GM18511 (cell line): ENCODE measurements at regions not wholly inside any gene's neighbourhood (a gene's known extent, or its start where the extent isn't known, plus 50 kb on each side); places are given as distances from the start of the nearest gene placed in this dataset.

Experiments
- ATAC-seq: cut with Tn5 transposase; IDR thresholded peaks from one replicate; pipeline ENCODE4 v1.9.1; 2021; ENCODE audit warnings: mild to moderate bottlenecking, moderate library complexity; ENCODE audit not compliant: unreplicated experiment

- ATAC-seq, result no peak
These were observed 175.3 kb upstream of the BRINP1 start for GRCh38 chr9:119544492-119544891.

DNA sequence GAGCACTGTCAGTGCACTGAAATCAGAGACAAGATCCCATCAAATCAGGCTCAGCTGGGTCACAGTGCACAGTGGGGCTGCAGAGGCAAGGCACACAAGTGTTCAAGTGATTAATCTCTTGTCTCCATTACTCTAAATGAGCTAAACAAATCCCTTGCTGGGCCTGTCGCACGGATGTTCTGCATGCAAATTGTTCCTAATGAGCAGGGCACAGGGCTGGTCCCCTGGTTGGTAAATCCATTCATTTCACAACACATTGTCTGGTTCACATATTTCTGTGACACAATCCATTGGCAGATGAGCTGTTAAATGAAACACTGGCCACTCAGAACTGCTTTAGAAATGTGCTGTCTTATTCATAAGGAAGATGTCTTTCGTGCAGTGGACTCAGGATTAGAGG is 167.9 kb upstream of the BRINP1 start:
- no peak for ATAC-seq

- no peak for ATAC-seq
These were observed 164.3 kb upstream of the BRINP1 start for GRCh38 chr9:119533504-119533903.

DNA sequence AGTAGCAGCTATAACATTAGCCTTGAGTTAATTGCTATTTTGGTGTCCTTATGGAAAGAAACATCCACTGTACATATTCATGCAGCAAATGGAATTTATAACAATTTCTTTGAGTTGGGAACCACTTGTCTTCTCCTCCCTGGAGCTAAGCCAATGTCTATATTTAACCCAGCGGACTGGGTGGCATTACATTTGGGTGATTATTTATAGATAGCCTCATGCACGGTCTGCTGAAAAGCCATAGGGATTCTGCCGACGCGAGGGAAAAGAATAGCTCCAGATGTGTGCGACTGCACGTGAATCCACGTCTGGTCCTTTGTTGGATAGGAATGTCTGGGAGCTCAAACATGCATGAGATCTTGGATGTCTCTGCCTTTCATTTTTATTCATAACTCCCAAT is 157.5 kb upstream of the BRINP1 start:
- no peak for ATAC-seq

DNA sequence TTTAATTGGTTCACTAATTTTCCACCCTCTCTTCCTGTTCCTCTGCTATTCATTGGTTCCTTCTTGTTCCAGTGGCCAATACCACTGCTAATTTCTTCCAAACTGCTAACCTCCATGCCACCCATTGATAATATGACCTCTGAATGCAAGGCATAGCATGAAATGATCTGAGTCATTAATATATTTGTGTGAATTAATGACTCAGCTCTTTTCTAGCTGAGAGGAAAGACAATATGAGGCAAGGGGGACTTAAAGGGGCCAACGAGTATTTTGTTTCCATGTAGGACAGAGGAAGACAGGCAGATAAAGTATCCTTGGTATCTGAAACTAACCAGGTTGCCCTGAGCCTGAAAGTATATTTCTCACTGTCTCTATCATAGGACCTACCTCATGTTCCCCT is 154.3 kb upstream of the BRINP1 start:
- no peak for ATAC-seq

DNA sequence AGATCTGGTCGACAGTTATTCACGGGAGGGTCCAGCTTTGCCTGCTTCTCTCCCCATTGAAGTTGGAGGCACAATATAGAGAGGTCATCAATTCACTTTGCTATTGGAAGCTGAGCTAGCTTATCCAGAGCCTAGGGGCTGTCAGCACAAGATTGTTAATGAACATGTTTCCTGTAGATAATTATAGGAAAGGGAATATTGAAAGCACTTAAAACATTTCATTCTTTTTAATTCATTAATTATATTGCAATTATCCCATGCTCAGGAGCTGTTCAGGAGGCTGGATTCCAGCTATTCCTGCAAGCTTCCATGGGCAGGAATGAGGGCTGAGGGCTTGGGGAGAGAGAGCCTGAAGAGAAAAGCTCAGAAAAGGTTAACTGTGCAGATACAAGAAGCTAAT is 153.1 kb upstream of the BRINP1 start:
- no peak for ATAC-seq

GRCh38 chr9:119509291-119509905 is 140.2 kb upstream of the BRINP1 start:
- ATAC-seq, result no peak

DNA sequence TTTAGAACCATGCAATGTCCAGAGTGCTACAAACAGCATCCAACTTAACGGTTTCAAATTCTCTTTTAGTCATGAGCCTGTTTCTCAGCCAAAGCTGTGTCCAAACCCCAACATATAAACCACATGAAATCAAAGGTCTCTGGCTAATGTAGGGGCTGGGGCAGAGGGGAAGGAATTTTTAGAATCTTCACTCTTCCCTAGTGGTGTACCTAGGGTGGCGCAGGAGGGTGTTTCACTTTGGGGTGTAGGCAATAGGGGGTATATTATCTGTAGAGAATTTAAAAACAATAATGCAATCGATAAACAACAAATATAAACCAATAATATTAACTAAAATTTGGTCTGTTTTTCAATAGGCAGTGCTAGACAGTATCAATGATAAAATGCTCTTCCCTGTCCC is 132.1 kb upstream of the BRINP1 start:
- ATAC-seq, result no peak

- ATAC-seq, result no peak
These were observed 131.0 kb upstream of the BRINP1 start for GRCh38 chr9:119500072-119500771.

- no peak for ATAC-seq
These were observed 118.0 kb upstream of the BRINP1 start for GRCh38 chr9:119487118-119487827.

- ATAC-seq, result no peak
These were observed 113.9 kb upstream of the BRINP1 start for GRCh38 chr9:119483153-119483552.

DNA sequence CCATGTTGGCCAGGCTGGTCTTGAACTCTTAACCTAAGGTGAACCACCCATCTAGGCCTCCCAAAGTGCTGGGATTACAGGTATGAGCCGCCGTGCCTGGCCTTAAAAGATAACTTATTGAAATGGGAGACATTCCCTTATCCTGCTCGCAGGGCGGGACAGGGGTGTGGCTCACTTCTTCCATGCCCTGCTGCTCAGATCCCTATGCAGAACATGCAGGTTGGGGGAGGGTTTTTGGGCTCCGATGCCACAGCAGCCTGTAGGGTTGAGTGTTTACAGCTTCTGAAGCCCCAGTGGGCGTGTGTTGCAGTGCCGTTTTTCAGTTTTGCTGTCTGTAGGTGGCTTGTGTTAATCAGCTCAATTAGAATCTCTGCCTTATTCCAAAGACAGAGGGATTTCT is 108.0 kb upstream of the BRINP1 start:
- ATAC-seq, result no peak

GRCh38 chr9:119458068-119458467 is 88.8 kb upstream of the BRINP1 start:
- no peak for ATAC-seq

DNA sequence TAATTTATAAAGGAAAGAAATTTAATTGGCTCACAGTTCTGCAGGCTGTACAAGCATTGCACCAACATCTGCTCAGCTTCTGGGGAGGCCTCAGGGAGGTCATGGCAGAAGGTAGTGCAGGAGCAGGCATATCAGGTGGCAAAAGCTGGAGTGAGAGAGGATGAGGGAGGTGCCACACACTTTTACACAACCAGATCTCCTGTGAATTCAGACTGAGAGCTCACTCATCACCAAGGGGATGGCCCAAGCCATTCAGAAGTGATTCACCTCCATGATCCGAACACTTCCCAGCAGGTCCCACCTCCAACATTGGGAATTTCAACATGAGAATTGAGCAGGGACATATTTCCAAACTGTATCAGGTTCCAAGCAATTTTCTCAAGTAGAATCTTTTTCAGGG is 84.7 kb upstream of the BRINP1 start:
- no peak for ATAC-seq

DNA sequence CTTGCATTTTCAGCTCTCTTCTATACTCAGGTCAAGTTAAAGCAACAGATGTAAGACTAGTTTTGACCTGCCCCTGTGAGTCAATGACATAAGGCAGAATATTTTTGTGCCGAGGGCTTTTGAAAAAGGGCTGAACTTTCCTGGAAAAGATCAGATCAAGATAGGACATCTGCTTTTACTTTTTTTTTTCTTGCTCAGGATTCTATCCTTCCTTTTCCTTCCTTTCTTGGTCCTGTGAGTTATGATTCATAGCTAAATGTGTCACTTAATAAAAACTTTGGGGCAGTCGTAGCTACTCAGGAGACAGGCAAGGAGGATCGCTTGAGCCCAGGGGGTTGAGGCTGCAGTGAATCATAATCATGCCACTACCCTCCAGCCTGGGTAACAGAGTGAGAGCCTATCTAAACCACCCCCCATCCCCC is 84.3 kb upstream of the BRINP1 start:
- ATAC-seq, result no peak

DNA sequence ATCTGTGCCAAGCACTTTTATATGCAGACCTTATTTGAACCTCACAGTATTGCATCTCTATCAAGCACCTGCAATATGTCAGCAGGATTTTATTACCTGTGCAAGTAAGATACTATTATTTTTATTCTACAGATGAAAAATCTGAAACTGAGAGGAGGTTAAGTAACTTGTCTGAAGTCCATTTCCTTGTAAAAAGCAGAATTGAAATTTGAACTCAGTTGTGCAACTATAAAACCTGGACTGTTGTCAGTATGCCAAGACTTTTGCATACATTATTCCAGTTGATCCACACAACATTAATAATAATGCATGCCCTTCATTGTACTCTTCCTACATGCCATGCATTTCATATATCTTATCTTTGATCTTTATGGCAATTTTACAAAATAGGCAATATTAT is 82.2 kb upstream of the BRINP1 start:
- ATAC-seq, result no peak

DNA sequence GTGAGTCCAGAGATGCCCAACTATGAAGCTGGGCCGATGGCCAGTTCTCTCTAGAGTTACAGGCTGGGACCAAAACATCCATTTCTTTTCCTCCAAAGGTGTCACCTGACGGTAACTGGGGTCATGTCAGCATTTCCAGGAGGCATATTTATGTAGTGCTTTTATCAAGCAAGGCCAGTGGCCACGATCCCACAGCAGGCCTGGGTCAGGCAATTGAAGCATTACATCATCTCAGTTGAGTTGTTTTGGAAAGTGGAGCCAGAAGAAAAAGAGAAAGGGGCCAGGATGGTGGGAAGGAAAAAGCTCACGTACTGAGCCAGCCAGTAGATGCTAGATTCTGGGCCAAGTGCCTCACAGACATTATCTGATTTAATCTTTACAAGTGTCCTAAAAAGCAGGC is 73.9 kb upstream of the BRINP1 start:
- no peak for ATAC-seq

DNA sequence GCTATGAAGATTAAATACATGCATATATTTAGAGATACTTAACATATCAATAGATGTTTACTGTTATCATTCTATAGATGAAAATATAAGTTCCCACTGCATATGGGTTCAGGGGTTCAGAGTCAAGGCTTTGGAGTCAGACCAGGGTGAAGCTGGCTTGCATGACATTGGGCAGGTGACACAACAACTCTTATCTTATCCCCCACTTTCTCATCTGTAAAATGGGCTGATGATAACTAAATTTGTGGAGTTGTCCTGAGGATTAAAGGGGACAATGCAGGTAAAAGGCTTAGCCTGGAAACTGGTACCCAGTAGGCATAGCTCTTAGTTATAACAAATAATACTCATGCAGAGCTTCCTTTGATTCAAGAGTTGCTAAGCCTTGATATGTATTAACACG is 72.6 kb upstream of the BRINP1 start:
- ATAC-seq, result no peak

DNA sequence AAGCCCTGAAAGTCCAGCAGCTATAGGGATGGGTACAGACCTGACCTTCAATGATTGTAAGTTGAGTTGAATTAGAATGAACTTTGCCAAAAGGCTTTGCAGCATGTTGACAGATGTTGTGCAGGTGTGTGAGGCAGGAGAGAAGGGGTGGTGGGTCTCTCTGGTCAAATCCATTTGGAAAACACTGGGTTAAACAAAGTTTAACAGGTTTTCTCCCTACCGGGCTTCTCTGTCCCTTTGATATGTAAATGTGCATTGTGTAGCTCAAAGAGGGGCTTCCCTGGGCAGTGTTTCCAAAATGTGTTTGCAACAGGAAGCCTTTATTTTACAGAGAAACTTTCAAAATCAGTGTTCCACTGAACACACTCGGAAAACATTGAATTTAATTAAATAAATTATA is 72.1 kb upstream of the BRINP1 start:
- ATAC-seq, result no peak

DNA sequence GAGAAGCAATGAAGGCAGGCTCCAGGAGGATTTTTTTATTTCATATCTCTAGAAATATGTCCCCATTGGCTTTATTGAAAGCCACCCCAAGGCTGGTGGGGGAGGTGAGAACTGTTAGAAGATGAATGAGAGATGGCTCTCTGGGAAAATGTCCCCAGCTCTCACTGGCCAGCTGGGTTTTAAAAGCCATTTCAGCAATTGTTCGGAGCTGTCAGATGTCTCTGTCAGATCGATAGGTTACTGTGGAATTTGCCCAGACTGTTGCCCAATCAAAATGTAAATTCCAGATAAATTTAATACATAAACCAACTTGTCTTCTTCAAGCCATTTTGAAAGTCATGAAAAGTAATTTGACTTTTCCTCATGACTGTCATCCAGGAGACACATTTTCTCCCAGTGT is 67.0 kb upstream of the BRINP1 start:
- ATAC-seq, result no peak

DNA sequence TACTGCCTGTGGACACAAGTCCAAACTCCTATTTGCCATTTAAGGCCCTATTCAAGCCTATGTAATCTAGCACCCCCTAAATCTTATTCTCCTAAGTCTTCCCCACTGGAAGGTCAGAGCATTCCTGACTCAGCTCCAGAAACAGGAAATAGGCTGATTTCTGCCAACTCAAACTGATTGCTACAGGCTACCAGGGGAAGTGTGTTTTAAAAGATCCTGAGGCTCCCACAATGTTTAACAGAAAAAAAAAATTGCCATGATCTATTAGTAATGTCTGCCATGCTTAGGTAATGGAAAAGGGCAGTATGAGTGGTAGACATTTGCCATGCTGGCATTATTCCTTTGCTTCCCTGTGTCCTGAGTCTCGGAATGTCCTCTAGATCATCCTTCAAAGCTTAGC is 65.8 kb upstream of the BRINP1 start:
- ATAC-seq, result no peak

DNA sequence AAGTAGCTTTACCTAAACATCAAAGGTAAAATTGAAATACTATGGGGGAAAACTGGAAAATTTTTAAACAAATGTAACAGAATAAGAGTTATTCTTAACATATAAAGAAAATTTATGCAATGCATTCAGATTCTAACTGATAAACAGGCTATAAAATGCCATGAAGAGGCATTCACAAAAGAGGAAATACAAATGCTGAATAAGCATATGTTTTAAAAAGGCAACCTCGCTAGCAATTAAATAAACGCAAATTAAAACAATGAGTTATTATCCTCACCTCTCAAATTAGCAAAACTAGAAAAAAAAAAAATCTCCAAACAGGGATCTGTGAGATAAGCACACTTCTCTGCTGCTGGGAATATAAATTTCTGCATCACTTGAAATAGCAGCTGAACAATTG is 63.2 kb upstream of the BRINP1 start:
- ATAC-seq, result no peak
